SK-N-SH (cell line): ENCODE measurements at regions not wholly inside any gene's neighbourhood (a gene's known extent, or its start where the extent isn't known, plus 50 kb on each side); places are given as distances from the start of the nearest gene placed in this dataset.

Experiments used
- CTCF ChIA-PET: fragments of 300-600, 350-600 bp; formaldehyde crosslinking; extraction: SDS; loops from one replicate; lab custom pipeline; 2021; lab: Yijun Ruan, JAX
- POLR2A ChIA-PET: fragments of 350-600 bp; sonication (Branson Sonifier 250); formaldehyde crosslinking; extraction: SDS; loops from one replicate; lab custom pipeline; 2020; ENCODE audit warnings: antibody characterized with exemption, inconsistent platforms; lab: Yijun Ruan, JAX
- DNase-seq: peaks from one replicate; pipeline ENCODE4 v3.0.0; 2012
- H2AFZ ChIP-seq: fragments of 200-600 bp; sonication (generic); 2 replicates; pipeline ENCODE4 v1.8.1; 2016; ENCODE audit warnings: antibody characterized with exemption, mild to moderate bottlenecking, low read depth
- H3F3A ChIP-seq: fragments of 200-600 bp; sonication (generic); replicated peaks from 2 replicates; pipeline ENCODE3; 2016; ENCODE audit warnings: antibody characterized with exemption, mild to moderate bottlenecking; ENCODE audit not compliant: insufficient read depth
- H3K27ac ChIP-seq, 2 experiments: fragments of 200-500 bp in 1 of 2; fragments of 200-600 bp in 1 of 2; sonication (Bioruptor generic) in 1 of 2; sonication (generic), shearing (Covaris generic) in 1 of 2; 2 replicates each; pipeline versions ENCODE4 v1.5.1 to v1.6.1; 2014 to 2016; ENCODE audit warnings: low read depth in 2 of 2, inconsistent platforms in 1 of 2, low read length in 1 of 2, mild to moderate bottlenecking in 1 of 2, mixed read lengths in 1 of 2
- H3K27me3 ChIP-seq: fragments of 200-600 bp; sonication (generic), shearing (Covaris generic); 2 replicates; pipeline ENCODE4 v1.6.1; 2016; ENCODE audit warnings: mixed run types; ENCODE audit not compliant: insufficient read depth
- H3K36me3 ChIP-seq, 2 experiments: fragments of 200-500 bp in 1 of 2; fragments of 200-600 bp in 1 of 2; sonication (Bioruptor generic) in 1 of 2; sonication (generic) in 1 of 2; replicated peaks in 1 of 2; 2 replicates each; pipeline versions ENCODE3 to v1.5.1; 2014 to 2016; ENCODE audit warnings: low read length in 1 of 2, mild to moderate bottlenecking in 1 of 2; ENCODE audit not compliant: insufficient read depth in 2 of 2, control insufficient read depth in 1 of 2
- H3K4me1 ChIP-seq, 2 experiments: fragments of 200-500 bp in 1 of 2; fragments of 200-600 bp in 1 of 2; sonication (Bioruptor generic) in 1 of 2; sonication (generic), shearing (Covaris generic) in 1 of 2; 2 replicates each; pipeline versions ENCODE4 v1.5.1 to v1.6.1; 2014 to 2016; ENCODE audit warnings: low read depth in 1 of 2, low read length in 1 of 2, mixed run types in 1 of 2; ENCODE audit not compliant: insufficient read depth in 2 of 2, control insufficient read depth in 1 of 2
- H3K4me2 ChIP-seq: fragments of 200-600 bp; sonication (generic), shearing (Covaris generic); 2 replicates; pipeline ENCODE4 v1.6.1; 2017; ENCODE audit warnings: mixed run types
- H3K4me3 ChIP-seq, 2 experiments: fragments of 200-500 bp in 1 of 2; fragments of 200-600 bp in 1 of 2; sonication (Bioruptor generic) in 1 of 2; sonication (generic), shearing (Covaris generic) in 1 of 2; 2 replicates each; pipeline versions ENCODE4 v1.5.1 to v1.8.1; 2014 to 2016; ENCODE audit warnings: low read depth in 2 of 2, inconsistent platforms in 1 of 2, low read length in 1 of 2, mild to moderate bottlenecking in 1 of 2, mixed read lengths in 1 of 2, moderate library complexity in 1 of 2
- H3K79me2 ChIP-seq: fragments of 200-600 bp; sonication (generic); 2 replicates; pipeline ENCODE4 v1.8.1; 2017; ENCODE audit warnings: mild to moderate bottlenecking; ENCODE audit not compliant: insufficient read depth
- H3K9ac ChIP-seq: fragments of 200-600 bp; sonication (generic); 2 replicates; pipeline ENCODE4 v1.6.1; 2017; ENCODE audit warnings: mixed run types
- H3K9me2 ChIP-seq: fragments of 200-600 bp; sonication (generic); 2 replicates; pipeline ENCODE4 v1.6.1; 2017; ENCODE audit warnings: mixed run types
- H3K9me3 ChIP-seq: fragments of 200-600 bp; sonication (generic); 2 replicates; pipeline ENCODE4 v1.6.1; 2017; ENCODE audit warnings: mixed run types, mild to moderate bottlenecking, moderate library complexity
- H4K20me1 ChIP-seq: fragments of 200-600 bp; sonication (generic); 2 replicates; pipeline ENCODE4 v1.6.1; 2017; ENCODE audit warnings: mild to moderate bottlenecking, mixed run types; ENCODE audit not compliant: insufficient read depth
- ELF1 ChIP-seq: IDR thresholded peaks from 2 replicates; pipeline ENCODE4 v1.4.0; 2012
- EZH2phosphoT487 ChIP-seq: fragments of 200-600 bp; sonication (generic); IDR thresholded peaks from 2 replicates; pipeline ENCODE4 v1.6.1; 2017; ENCODE audit warnings: low read depth, mixed run types, mild to moderate bottlenecking, antibody characterized with exemption, moderate library complexity, borderline replicate concordance
- GABPA ChIP-seq: IDR thresholded peaks from 2 replicates; pipeline ENCODE4 v1.4.0; 2012; ENCODE audit warnings: low read depth, mild to moderate bottlenecking
- GATA2 ChIP-seq: sonication (generic); formaldehyde crosslinking; IDR thresholded peaks from 2 replicates; pipeline ENCODE4 v1.5.0; 2020; ENCODE audit warnings: mild to moderate bottlenecking, missing genetic modification reagents
- IRF3 ChIP-seq: fragments of 150-350 bp; IDR thresholded peaks from 2 replicates; pipeline ENCODE4 v1.6.1; 2016; ENCODE audit warnings: mild to moderate bottlenecking, low read depth, low read length
- RAD21 ChIP-seq: IDR thresholded peaks from 2 replicates; pipeline ENCODE4 v1.6.1; 2012; ENCODE audit warnings: mild to moderate bottlenecking, low read length
- REST ChIP-seq: IDR thresholded peaks from 2 replicates; pipeline ENCODE4 v1.6.1; 2012; ENCODE audit warnings: mild to moderate bottlenecking, low read depth, low read length, moderate library complexity
- SMC3 ChIP-seq: IDR thresholded peaks from 2 replicates; pipeline ENCODE4 v1.6.1; 2012; ENCODE audit warnings: low read depth, low read length, improper control_type of control experiment
- TCF12 ChIP-seq: IDR thresholded peaks from 2 replicates; pipeline ENCODE4 v1.4.0; 2012
- YY1 ChIP-seq: IDR thresholded peaks from 2 replicates; pipeline ENCODE4 v1.4.0; 2012; ENCODE audit warnings: low read depth, mild to moderate bottlenecking
- WGBS: methylation state at CpG from one replicate; pipeline ENCODE4 v1.1.6; 2017; ENCODE audit warnings: low lambda C conversion rate; 5-methylcytosine and 5-hydroxymethylcytosine counted together

- H3K9me2 ChIP-seq, result no peaks in the 10 kb centered on the region
- H3K27ac ChIP-seq, result no peak overlapping the region
- H3K4me1 ChIP-seq, result no peaks in the 10 kb centered on the region
- no peak overlapping the region for H3K9ac ChIP-seq
- H3K4me2 ChIP-seq, result no peak overlapping the region
- ChIA-PET CTCF (no interaction called here), POLR2A (no interaction called here)
- no peaks in the 10 kb centered on the region for H3K27me3 ChIP-seq
- H2AFZ ChIP-seq, result no peak overlapping the region
- H3K4me3 ChIP-seq, result no peak overlapping the region
- 6% methylated on average over 2 of the region's 2 CpGs for WGBS
- no peaks in the 10 kb centered on the region for H4K20me1 ChIP-seq
- TF ChIP-seq SMC3, result no peak
- no peak for TF ChIP-seq GABPA
- no peak for TF ChIP-seq IRF3
- TF ChIP-seq YY1, result no peak
- TF ChIP-seq, all 33 proteins: peak for 0
- Histone ChIP-seq H3F3A (no peaks in the 10 kb centered on the region), H3K36me3 (no peaks in the 10 kb centered on the region), H3K9me3 (no peaks in the 10 kb centered on the region), H3K79me2 (no peaks in the 10 kb centered on the region)
- DNase-seq, result no peak
Observed at GRCh38 chr5:88488561-88488960, 219.9 kb upstream of the TMEM161B start.

- Histone ChIP-seq H3K9me3 (no peaks in the 10 kb centered on the region), H3K27me3 (no peaks in the 10 kb centered on the region), H3K9me2 (no peaks in the 10 kb centered on the region), H3K27ac (no peak overlapping the region), H3F3A (no peaks in the 10 kb centered on the region), H2AFZ (no peak overlapping the region), H3K36me3 (no peaks in the 10 kb centered on the region), H3K79me2 (no peaks in the 10 kb centered on the region), H3K4me1 (no peaks in the 10 kb centered on the region), H3K4me3 (no peak overlapping the region), H4K20me1 (no peaks in the 10 kb centered on the region), H3K9ac (no peak overlapping the region), H3K4me2 (no peak overlapping the region)
- DNase-seq, result no peak
- ChIA-PET CTCF (no interaction called here), POLR2A (no interaction called here)
- TF ChIP-seq TCF12, result no peak
- TF ChIP-seq IRF3, result no peak
- no peak for TF ChIP-seq REST
- no peak for TF ChIP-seq ELF1
- TF ChIP-seq GATA2 (CRISPR knock-in tag), result no peak
- TF ChIP-seq EZH2phosphoT487, result no peak
- no peak for TF ChIP-seq RAD21
- WGBS, result 16% methylated on average over 2 of the region's 2 CpGs
Observed at GRCh38 chr5:88488130-88488529, 219.5 kb upstream of the TMEM161B start.
